A673 (cell line): ENCODE measurements at regions not wholly inside any gene's neighbourhood (a gene's known extent, or its start where the extent isn't known, plus 50 kb on each side); places are given as distances from the start of the nearest gene placed in this dataset.

Source experiments
- BruUV-seq: library from RNA; stranded (reverse); fragments of 400-500 nt; replicated peaks from 2 replicates; lab custom pipeline; 2021; lab: Mats Ljungman, UMichigan
- CTCF ChIA-PET: fragments of 300-600 bp; sonication (Branson Sonifier 250); formaldehyde crosslinking; loops from one replicate; lab custom pipeline; 2022; ENCODE audit warnings: antibody characterized with exemption; lab: Charles Lee
- POLR2A ChIA-PET: fragments of 300-600 bp; sonication (Branson Sonifier 250); formaldehyde crosslinking; loops from one replicate; lab custom pipeline; 2022; ENCODE audit warnings: antibody characterized with exemption; ENCODE audit not compliant: low non-redundant PET; lab: Charles Lee
- DNase-seq: peaks from one replicate; pipeline ENCODE4 v3.0.0-alpha.2; 2015; ENCODE audit warnings: low spot score
- H3K27ac ChIP-seq: fragments of 200-600 bp; sonication (generic); 2 replicates; pipeline ENCODE4 v1.5.1; 2016; ENCODE audit warnings: mixed run types, low read depth, mild to moderate bottlenecking, mixed read lengths, antibody characterized with exemption, low read length; ENCODE audit not compliant: poor library complexity, severe bottlenecking
- H3K27me3 ChIP-seq: fragments of 200-600 bp; sonication (generic); replicated peaks from 2 replicates; pipeline ENCODE4 v1.6.1; 2017; ENCODE audit warnings: mixed run types, low read depth, mild to moderate bottlenecking, mixed read lengths, antibody characterized with exemption, low read length; ENCODE audit not compliant: insufficient read depth, poor library complexity
- H3K36me3 ChIP-seq: fragments of 200-600 bp; sonication (generic); 2 replicates; pipeline ENCODE4 v1.6.1; 2016; ENCODE audit warnings: mixed run types, mild to moderate bottlenecking, mixed read lengths, antibody characterized with exemption, low read length; ENCODE audit not compliant: insufficient read depth, poor library complexity, severe bottlenecking
- H3K4me1 ChIP-seq: fragments of 200-600 bp; sonication (generic); 2 replicates; pipeline ENCODE4 v1.6.1; 2017; ENCODE audit warnings: mixed run types, mild to moderate bottlenecking, mixed read lengths, antibody characterized with exemption, low read length; ENCODE audit not compliant: insufficient read depth, poor library complexity, severe bottlenecking
- H3K4me3 ChIP-seq: fragments of 200-600 bp; sonication (generic); 2 replicates; pipeline ENCODE4 v1.5.1; 2016; ENCODE audit warnings: low read depth, mixed run types, mild to moderate bottlenecking, mixed read lengths, low read length; ENCODE audit not compliant: poor library complexity, severe bottlenecking
- H3K9me3 ChIP-seq: fragments of 200-600 bp; sonication (generic); 2 replicates; pipeline ENCODE4 v1.6.1; 2016; ENCODE audit warnings: mixed run types, low read depth, mild to moderate bottlenecking, mixed read lengths, antibody characterized with exemption, low read length; ENCODE audit not compliant: poor library complexity, severe bottlenecking
- EZH2 ChIP-seq: fragments of 200-600 bp; sonication (generic); IDR thresholded peaks from 2 replicates; pipeline ENCODE4 v1.6.1; 2017; ENCODE audit warnings: borderline replicate concordance, low read depth, mild to moderate bottlenecking, mixed read lengths, antibody characterized with exemption, low read length; ENCODE audit not compliant: poor library complexity, severe bottlenecking
- intact Hi-C: fragments of 100-400 bp; cut with micrococcal nuclease; formaldehyde crosslinking; loops from one replicate; pipeline ENCODE4 v1.10.0; 2022; ENCODE audit not compliant: unreplicated experiment
- TF ChIP-seq, protein P1 (sequence below): fragments of 300-800, 200-600 bp; sonication (generic); conservative IDR thresholded peaks from 2 replicates; pipeline ENCODE4 v1.5.1; 2017; ENCODE audit warnings: low read depth, mild to moderate bottlenecking, antibody characterized with exemption, low read length, moderate library complexity, mixed read lengths

DNA sequence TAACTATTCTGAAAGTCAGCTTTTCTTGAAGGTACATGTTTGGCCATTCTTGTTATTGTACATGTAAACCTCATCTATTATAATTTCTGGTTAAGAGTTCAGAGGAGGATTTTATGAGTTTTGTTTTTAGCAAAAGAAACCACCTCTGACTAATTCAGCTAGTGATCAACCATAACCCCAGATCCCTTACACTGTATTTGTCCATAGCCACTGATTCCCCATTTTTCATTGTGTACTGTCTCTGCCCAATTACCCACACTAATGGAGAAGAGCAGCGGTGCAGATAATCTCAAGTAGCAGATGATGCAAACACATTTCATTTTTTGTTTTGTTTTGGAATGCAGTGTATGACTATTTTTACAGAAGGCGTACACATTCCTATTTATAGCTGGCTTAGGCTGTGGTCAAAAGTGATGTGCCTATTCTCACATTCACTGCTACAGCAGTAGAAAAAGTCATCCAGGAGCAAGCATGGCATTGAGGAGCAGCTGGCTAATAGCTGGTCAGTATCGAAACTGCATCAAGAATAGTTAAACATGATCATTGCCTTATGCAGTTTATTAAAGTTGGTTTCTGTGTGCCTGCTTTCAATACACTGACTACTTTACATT, 988.3 kb downstream of the DTWD2 start:
- Histone ChIP-seq H3K4me1 (no peaks in the 10 kb centered on the region), H3K27ac (no peak overlapping the region), H3K27me3 (no peaks in the 10 kb centered on the region), H3K36me3 (no peaks in the 10 kb centered on the region), H3K4me3 (no peak overlapping the region), H3K9me3 (no peaks in the 10 kb centered on the region)
- ChIA-PET CTCF (no interaction called here), POLR2A (no interaction called here)
- BruUV-seq, result no TSS peak
- intact Hi-C loops, result no loop called here
- no peak for DNase-seq
- TF ChIP-seq, protein P1, sequence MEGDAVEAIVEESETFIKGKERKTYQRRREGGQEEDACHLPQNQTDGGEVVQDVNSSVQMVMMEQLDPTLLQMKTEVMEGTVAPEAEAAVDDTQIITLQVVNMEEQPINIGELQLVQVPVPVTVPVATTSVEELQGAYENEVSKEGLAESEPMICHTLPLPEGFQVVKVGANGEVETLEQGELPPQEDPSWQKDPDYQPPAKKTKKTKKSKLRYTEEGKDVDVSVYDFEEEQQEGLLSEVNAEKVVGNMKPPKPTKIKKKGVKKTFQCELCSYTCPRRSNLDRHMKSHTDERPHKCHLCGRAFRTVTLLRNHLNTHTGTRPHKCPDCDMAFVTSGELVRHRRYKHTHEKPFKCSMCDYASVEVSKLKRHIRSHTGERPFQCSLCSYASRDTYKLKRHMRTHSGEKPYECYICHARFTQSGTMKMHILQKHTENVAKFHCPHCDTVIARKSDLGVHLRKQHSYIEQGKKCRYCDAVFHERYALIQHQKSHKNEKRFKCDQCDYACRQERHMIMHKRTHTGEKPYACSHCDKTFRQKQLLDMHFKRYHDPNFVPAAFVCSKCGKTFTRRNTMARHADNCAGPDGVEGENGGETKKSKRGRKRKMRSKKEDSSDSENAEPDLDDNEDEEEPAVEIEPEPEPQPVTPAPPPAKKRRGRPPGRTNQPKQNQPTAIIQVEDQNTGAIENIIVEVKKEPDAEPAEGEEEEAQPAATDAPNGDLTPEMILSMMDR, result no peak
- no peak for TF ChIP-seq EZH2

DNA sequence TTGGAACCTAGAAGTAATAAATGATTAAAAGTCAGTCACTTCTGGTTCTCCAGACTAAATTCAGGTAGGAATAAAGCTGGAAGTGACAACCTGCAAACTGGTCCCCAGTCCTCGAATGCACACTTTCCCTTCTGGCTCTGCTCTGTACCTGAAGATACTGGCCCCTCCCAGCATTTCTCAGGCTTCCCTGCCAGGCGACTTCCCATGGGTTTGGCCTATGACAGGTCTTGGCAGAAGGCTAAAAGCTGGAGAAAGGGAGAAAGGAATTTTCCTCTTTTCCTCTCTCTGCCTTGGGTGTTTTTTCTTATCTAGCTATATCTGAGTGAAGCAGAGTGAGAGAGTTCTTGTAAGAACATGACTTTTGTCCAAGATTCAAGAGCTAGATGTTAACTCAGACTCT, 1005.7 kb downstream of the DTWD2 start:
- CTCF ChIA-PET, result no interaction called here
- no peak overlapping the region for H3K4me3 ChIP-seq
- no peaks in the 10 kb centered on the region for H3K4me1 ChIP-seq
- no peaks in the 10 kb centered on the region for H3K36me3 ChIP-seq
- POLR2A ChIA-PET, result no interaction called here
- BruUV-seq, result no TSS peak
- DNase-seq, result no peak
- no peaks in the 10 kb centered on the region for H3K9me3 ChIP-seq
- intact Hi-C loops, result no loop called here
- TF ChIP-seq, protein P1, result no peak
- no peak for TF ChIP-seq EZH2
- no peak overlapping the region for H3K27ac ChIP-seq
- H3K27me3 ChIP-seq, result no peaks in the 10 kb centered on the region

DNA sequence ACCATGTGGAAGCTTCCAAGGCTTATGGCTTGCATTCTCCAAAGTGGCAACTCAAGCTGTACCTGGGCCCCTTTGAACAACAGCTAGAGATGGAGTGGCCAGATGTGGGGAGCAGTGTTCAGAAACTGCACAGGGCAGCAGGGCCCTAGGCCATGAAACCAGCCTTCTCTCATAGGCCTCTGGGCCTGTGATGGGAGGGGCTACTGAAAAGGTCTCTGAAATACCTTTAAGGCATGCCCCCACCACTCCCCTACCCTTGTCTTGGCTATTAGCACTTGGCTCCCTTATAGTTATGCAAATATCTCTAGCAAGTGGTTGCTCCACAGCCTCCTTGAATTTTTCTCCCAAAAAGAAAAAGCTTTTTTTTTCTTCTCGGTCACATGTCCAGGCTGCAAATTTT, 1014.6 kb downstream of the DTWD2 start:
- Histone ChIP-seq H3K9me3 (no peaks in the 10 kb centered on the region), H3K4me1 (no peaks in the 10 kb centered on the region), H3K27me3 (no peaks in the 10 kb centered on the region), H3K36me3 (no peaks in the 10 kb centered on the region), H3K27ac (no peak overlapping the region), H3K4me3 (no peak overlapping the region)
- no TSS peak for BruUV-seq
- intact Hi-C loops, result no loop called here
- ChIA-PET CTCF (no interaction called here), POLR2A (no interaction called here)
- DNase-seq, result no peak
- no peak for TF ChIP-seq EZH2
- TF ChIP-seq, protein P1, result no peak
